OCI-LY1 (cell line): ENCODE measurements at regions not wholly inside any gene's neighbourhood (a gene's known extent, or its start where the extent isn't known, plus 50 kb on each side); places are given as distances from the start of the nearest gene placed in this dataset.

Source experiments
- EZH2 ChIP-seq: fragments of 200-600 bp; sonication (generic), shearing (Covaris generic); IDR thresholded peaks from 2 replicates; pipeline ENCODE4 v1.8.0; 2017; ENCODE audit warnings: borderline replicate concordance, mixed run types, mild to moderate bottlenecking, antibody characterized with exemption, low read length, moderate library complexity, mixed read lengths
- TF ChIP-seq, protein P1 (sequence below): fragments of 200-600 bp; sonication (generic), shearing (Covaris generic); IDR thresholded peaks from 2 replicates; pipeline ENCODE4 v1.5.1; 2017; ENCODE audit warnings: mild to moderate bottlenecking, antibody characterized with exemption, low read length, moderate library complexity, mixed read lengths

DNA sequence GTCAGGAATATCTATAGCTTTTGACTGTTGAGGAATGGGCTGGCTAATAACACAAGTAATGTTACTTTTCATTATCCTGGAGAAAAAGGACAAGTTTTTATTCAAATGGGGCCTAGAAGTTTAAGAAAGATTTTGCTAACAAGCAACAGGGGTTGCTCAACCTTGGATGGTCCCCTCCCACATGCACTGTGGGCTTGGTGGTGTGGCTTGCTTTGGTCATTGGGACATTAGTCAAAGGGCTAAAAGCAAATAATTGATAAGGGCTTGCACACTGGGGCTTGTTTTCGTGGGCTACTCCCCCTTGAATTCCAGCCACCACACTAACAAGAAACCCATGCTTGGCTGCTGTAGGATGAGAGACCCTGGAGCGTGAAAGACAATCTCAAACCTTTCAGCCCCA, 127.6 kb downstream of the JCAD start:
- TF ChIP-seq, protein P1, sequence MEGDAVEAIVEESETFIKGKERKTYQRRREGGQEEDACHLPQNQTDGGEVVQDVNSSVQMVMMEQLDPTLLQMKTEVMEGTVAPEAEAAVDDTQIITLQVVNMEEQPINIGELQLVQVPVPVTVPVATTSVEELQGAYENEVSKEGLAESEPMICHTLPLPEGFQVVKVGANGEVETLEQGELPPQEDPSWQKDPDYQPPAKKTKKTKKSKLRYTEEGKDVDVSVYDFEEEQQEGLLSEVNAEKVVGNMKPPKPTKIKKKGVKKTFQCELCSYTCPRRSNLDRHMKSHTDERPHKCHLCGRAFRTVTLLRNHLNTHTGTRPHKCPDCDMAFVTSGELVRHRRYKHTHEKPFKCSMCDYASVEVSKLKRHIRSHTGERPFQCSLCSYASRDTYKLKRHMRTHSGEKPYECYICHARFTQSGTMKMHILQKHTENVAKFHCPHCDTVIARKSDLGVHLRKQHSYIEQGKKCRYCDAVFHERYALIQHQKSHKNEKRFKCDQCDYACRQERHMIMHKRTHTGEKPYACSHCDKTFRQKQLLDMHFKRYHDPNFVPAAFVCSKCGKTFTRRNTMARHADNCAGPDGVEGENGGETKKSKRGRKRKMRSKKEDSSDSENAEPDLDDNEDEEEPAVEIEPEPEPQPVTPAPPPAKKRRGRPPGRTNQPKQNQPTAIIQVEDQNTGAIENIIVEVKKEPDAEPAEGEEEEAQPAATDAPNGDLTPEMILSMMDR = no peak
- no peak for TF ChIP-seq EZH2
